WTC11 (cell line): ENCODE measurements at regions not wholly inside any gene's neighbourhood (a gene's known extent, or its start where the extent isn't known, plus 50 kb on each side); places are given as distances from the start of the nearest gene placed in this dataset.

Experiments
- ATAC-seq: fragments of 200-7000 bp; cut with Tn5 transposase; 2 replicates; pipeline ENCODE4 v1.10.0; 2021; ENCODE audit warnings: mild to moderate bottlenecking, moderate library complexity
- CTCF ChIA-PET: fragments of 300-600 bp; sonication (Branson Sonifier 250); formaldehyde crosslinking; loops from one replicate; lab custom pipeline; 2021; ENCODE audit warnings: antibody characterized with exemption; lab: Charles Lee
- POLR2A ChIA-PET: fragments of 350-600 bp; sonication (Branson Sonifier 250); formaldehyde crosslinking; loops from one replicate; lab custom pipeline; 2021; ENCODE audit warnings: antibody characterized with exemption; lab: Charles Lee
- DNase-seq: peaks from one replicate; pipeline ENCODE4 v3.0.0; 2021; ENCODE audit warnings: low spot score
- H3K27ac Mint-ChIP-seq: 2 replicates; pipeline ENCODE4 v1.8.0; 2021; ENCODE audit warnings: mixed read lengths
- H3K27me3 Mint-ChIP-seq: 2 replicates; pipeline ENCODE4 v1.8.0; 2021; ENCODE audit warnings: low read depth, mild to moderate bottlenecking, moderate library complexity, mixed read lengths
- H3K36me3 Mint-ChIP-seq: 2 replicates; pipeline ENCODE4 v1.8.0; 2021; ENCODE audit warnings: mixed read lengths
- H3K4me1 Mint-ChIP-seq: 2 replicates; pipeline ENCODE4 v1.8.0; 2022; ENCODE audit warnings: mixed read lengths
- H3K4me3 Mint-ChIP-seq: 2 replicates; pipeline ENCODE4 v1.8.0; 2021; ENCODE audit warnings: mild to moderate bottlenecking, moderate library complexity, mixed read lengths
- H3K9me3 Mint-ChIP-seq: 2 replicates; pipeline ENCODE4 v1.8.0; 2021; ENCODE audit warnings: mixed read lengths
- AFF4 ChIP-seq: sonication (generic); formaldehyde crosslinking; IDR thresholded peaks from 2 replicates; pipeline ENCODE4 v1.8.1; 2023; ENCODE audit warnings: mild to moderate bottlenecking, missing genetic modification reagents, borderline replicate concordance
- ATF3 ChIP-seq: sonication (generic); formaldehyde crosslinking; conservative IDR thresholded peaks from 2 replicates; pipeline ENCODE4 v1.8.1; 2022; ENCODE audit warnings: mild to moderate bottlenecking, missing genetic modification reagents
- CREB1 ChIP-seq: sonication (generic); formaldehyde crosslinking; IDR thresholded peaks from 2 replicates; pipeline ENCODE4 v1.8.0; 2023; ENCODE audit warnings: mild to moderate bottlenecking, missing genetic modification reagents
- CREM ChIP-seq: sonication (generic); formaldehyde crosslinking; IDR thresholded peaks from 2 replicates; pipeline ENCODE4 v1.8.1; 2022; ENCODE audit warnings: mild to moderate bottlenecking, missing genetic modification reagents, moderate library complexity
- E2F5 ChIP-seq: sonication (generic); formaldehyde crosslinking; IDR thresholded peaks from 2 replicates; pipeline ENCODE4 v1.8.1; 2022; ENCODE audit warnings: mild to moderate bottlenecking, moderate library complexity, missing genetic modification reagents
- ETV6 ChIP-seq: sonication (generic); formaldehyde crosslinking; IDR thresholded peaks from 2 replicates; pipeline ENCODE4 v1.8.1; 2022; ENCODE audit warnings: mild to moderate bottlenecking, missing genetic modification reagents
- FOXJ3 ChIP-seq: sonication (generic); formaldehyde crosslinking; IDR thresholded peaks from 2 replicates; pipeline ENCODE4 v1.9.0; 2021; ENCODE audit warnings: missing genetic modification reagents, mild to moderate bottlenecking, borderline replicate concordance
- GTF2I ChIP-seq: fragments of 250-450 bp; sonication (Bioruptor Pico); conservative IDR thresholded peaks from 2 replicates; pipeline ENCODE4 v1.4.0; 2021; ENCODE audit warnings: mild to moderate bottlenecking
- MAX ChIP-seq: sonication (generic); formaldehyde crosslinking; IDR thresholded peaks from 2 replicates; pipeline ENCODE4 v1.8.0; 2022; ENCODE audit warnings: mild to moderate bottlenecking, missing genetic modification reagents
- MXD4 ChIP-seq: fragments of 250-450 bp; sonication (Bioruptor Pico); IDR thresholded peaks from 2 replicates; pipeline ENCODE4 v1.8.0; 2021; ENCODE audit warnings: mild to moderate bottlenecking, moderate library complexity, borderline replicate concordance
- NFE2L1 ChIP-seq: sonication (generic); formaldehyde crosslinking; IDR thresholded peaks from 2 replicates; pipeline ENCODE4 v1.8.1; 2023; ENCODE audit warnings: missing genetic modification reagents
- NR2C2 ChIP-seq: sonication (generic); formaldehyde crosslinking; IDR thresholded peaks from 2 replicates; pipeline ENCODE4 v1.8.0; 2022; ENCODE audit warnings: mild to moderate bottlenecking, missing genetic modification reagents
- PRDM15 ChIP-seq: sonication (generic); formaldehyde crosslinking; IDR thresholded peaks from 2 replicates; pipeline ENCODE4 v1.8.0; 2022; ENCODE audit warnings: missing genetic modification reagents
- ZNF121 ChIP-seq: sonication (generic); formaldehyde crosslinking; IDR thresholded peaks from 2 replicates; pipeline ENCODE4 v1.8.0; 2023; ENCODE audit warnings: missing genetic modification reagents
- ZNF263 ChIP-seq: sonication (generic); formaldehyde crosslinking; IDR thresholded peaks from 2 replicates; pipeline ENCODE4 v1.8.1; 2022; ENCODE audit warnings: low read depth, mild to moderate bottlenecking, moderate library complexity, missing genetic modification reagents
- ZNF396 ChIP-seq: fragments of 250-450 bp; sonication (Bioruptor Pico); IDR thresholded peaks from 2 replicates; pipeline ENCODE4 v1.8.0; 2021; ENCODE audit warnings: mild to moderate bottlenecking, moderate library complexity, borderline replicate concordance
- ZNF423 ChIP-seq: fragments of 250-450 bp; sonication (Bioruptor Pico); IDR thresholded peaks from 2 replicates; pipeline ENCODE4 v2.1.2; 2022; ENCODE audit warnings: mild to moderate bottlenecking, moderate library complexity
- ZNF512 ChIP-seq: sonication (generic); formaldehyde crosslinking; IDR thresholded peaks from 2 replicates; pipeline ENCODE4 v1.8.1; 2022; ENCODE audit warnings: missing genetic modification reagents, borderline replicate concordance

GRCh38 chr9:126027566-126027965, 280.4 kb downstream of the PBX3 start:
- POLR2A ChIA-PET = interaction anchor here (0.7 kb wide), 2 partner anchors 492 to 576 kb away, joined by 3 to 4 read pairs; no protein-coding TSS in a partner anchor
- no peak for TF ChIP-seq NFE2L1
- no peak for TF ChIP-seq ZNF512 (CRISPR knock-in tag)
- TF ChIP-seq, all 79 proteins: peak for 0
- no peaks in the 10 kb centered on the region for H3K27me3 Mint-ChIP-seq
- ATAC-seq (no peak), DNase-seq (no peak)
- CTCF ChIA-PET = no interaction called here
- no peak overlapping the region for H3K4me3 Mint-ChIP-seq
- no peaks in the 10 kb centered on the region for H3K4me1 Mint-ChIP-seq
- H3K36me3 Mint-ChIP-seq = no peaks in the 10 kb centered on the region
- H3K9me3 Mint-ChIP-seq = peaks cover 4% of the 10 kb centered on the region; the same call in 1 of the 2 replicates
- no peak overlapping the region for H3K27ac Mint-ChIP-seq

GRCh38 chr9:126028746-126029145, 281.6 kb downstream of the PBX3 start:
- no peaks in the 10 kb centered on the region for H3K36me3 Mint-ChIP-seq
- no peak overlapping the region for H3K27ac Mint-ChIP-seq
- CTCF ChIA-PET = no interaction called here

GRCh38 chr9:126030716-126031115, 283.5 kb downstream of the PBX3 start:
- Mint-ChIP-seq H3K9me3 (peaks cover 4% of the 10 kb centered on the region; the same call in 1 of the 2 replicates), H3K36me3 (no peaks in the 10 kb centered on the region), H3K27ac (no peak overlapping the region), H3K4me3 (no peak overlapping the region), H3K4me1 (no peaks in the 10 kb centered on the region), H3K27me3 (no peaks in the 10 kb centered on the region)
- TF ChIP-seq PRDM15 = no peak
- no peak for TF ChIP-seq ATF3 (CRISPR knock-in tag)
- POLR2A ChIA-PET = no interaction called here
- ATAC-seq = no peak
- no peak for DNase-seq
- CTCF ChIA-PET = no interaction called here

More at GRCh38 chr9:126028746-126029145, 281.6 kb downstream of the PBX3 start:
- Mint-ChIP-seq H3K9me3 (peaks cover 4% of the 10 kb centered on the region; the same call in 1 of the 2 replicates), H3K27me3 (no peaks in the 10 kb centered on the region), H3K4me3 (no peak overlapping the region), H3K4me1 (no peaks in the 10 kb centered on the region)
- ATAC-seq = no peak
- DNase-seq = no peak
- POLR2A ChIA-PET = no interaction called here
- TF ChIP-seq ETV6 (CRISPR knock-in tag) (no peak), MAX (CRISPR knock-in tag) (no peak), CREM (CRISPR knock-in tag) (no peak), AFF4 (CRISPR knock-in tag) (no peak), ZNF423 (CRISPR knock-in tag) (no peak), MXD4 (CRISPR knock-in tag) (no peak), GTF2I (no peak), CREB1 (CRISPR knock-in tag) (no peak), FOXJ3 (CRISPR knock-in tag) (no peak), E2F5 (CRISPR knock-in tag) (no peak), ZNF263 (CRISPR knock-in tag) (no peak), ZNF121 (CRISPR knock-in tag) (no peak), NR2C2 (CRISPR knock-in tag) (no peak), ZNF396 (CRISPR knock-in tag) (no peak)
- TF ChIP-seq, all 79 proteins: peak for 0
